Brain microvascular endothelial cell (primary cell): ENCODE measurements at regions not wholly inside any gene's neighbourhood (a gene's known extent, or its start where the extent isn't known, plus 50 kb on each side); places are given as distances from the start of the nearest gene placed in this dataset.
"Not testable (repeated sequence)": the region's sequence is repeated elsewhere in the genome, so short reads cannot be mapped to it uniquely, and the experiment has no call there.

ENCODE experiments used
- DNase-seq: peaks from one replicate; pipeline ENCODE4 v3.0.0-alpha.2; 2020
- H3K27ac ChIP-seq: fragments of 250-450 bp; sonication (Bioruptor Pico); 2 replicates; pipeline ENCODE4 v1.5.1; 2020; ENCODE audit warnings: mild to moderate bottlenecking, moderate library complexity
- H3K27me3 ChIP-seq: fragments of 250-450 bp; sonication (Bioruptor Pico); replicated peaks from 2 replicates; pipeline ENCODE4 v1.5.1; 2020; ENCODE audit warnings: mild to moderate bottlenecking
- H3K36me3 ChIP-seq: fragments of 250-450 bp; sonication (Bioruptor Pico); replicated peaks from 2 replicates; pipeline ENCODE4 v1.5.1; 2020; ENCODE audit warnings: mild to moderate bottlenecking
- H3K4me3 ChIP-seq: 2 replicates; pipeline ENCODE4 v1.5.1; 2011; ENCODE audit warnings: low read depth, mild to moderate bottlenecking, control low read depth, low read length, moderate library complexity
- CTCF ChIP-seq: IDR thresholded peaks from 2 replicates; pipeline ENCODE4 v1.5.1; 2011; ENCODE audit warnings: low read depth, mild to moderate bottlenecking, moderate library complexity, low read length, control low read depth, inconsistent platforms; ENCODE audit errors: missing control alignments
- in situ Hi-C: cut with HindIII; loops from 2 replicates; pipeline ENCODE4 v1.10.0; 2017; ENCODE audit warnings: low sequenced_read_pairs, low pct_ligation_motif_present

- TF ChIP-seq CTCF, result peak; percentile 47
Measured at GRCh38 chr11:115613986-115614632, 109.9 kb upstream of the CADM1 start.

GRCh38 chr11:115613004-115613403 is 108.8 kb upstream of the CADM1 start:
- TF ChIP-seq CTCF, result no peak
- no peak overlapping the region for H3K27ac ChIP-seq
- in situ Hi-C loops, result no loop called here

More at GRCh38 chr11:115613986-115614632, 109.9 kb upstream of the CADM1 start:
- peak; percentile 53 for DNase-seq
- Histone ChIP-seq H3K27me3 (no peaks in the 10 kb centered on the region), H3K36me3 (no peaks in the 10 kb centered on the region), H3K27ac (no peak overlapping the region), H3K4me3 (no peak overlapping the region)
- in situ Hi-C loops, result no loop called here

GRCh38 chr11:115612046-115612730 is 108.0 kb upstream of the CADM1 start:
- Histone ChIP-seq H3K27ac (no peak overlapping the region), H3K4me3 (no peak overlapping the region), H3K36me3 (no peaks in the 10 kb centered on the region), H3K27me3 (no peaks in the 10 kb centered on the region)
- in situ Hi-C loops, result no loop called here
- DNase-seq, result no peak
- TF ChIP-seq CTCF, result no peak

More at GRCh38 chr11:115613004-115613403, 108.8 kb upstream of the CADM1 start:
- no peaks in the 10 kb centered on the region for H3K36me3 ChIP-seq
- H3K27me3 ChIP-seq, result no peaks in the 10 kb centered on the region
- H3K4me3 ChIP-seq, result no peak overlapping the region
- DNase-seq, result no peak

- H3K27ac ChIP-seq, result no peak overlapping the region
- H3K4me3 ChIP-seq, result no peak overlapping the region
- in situ Hi-C loops, result no loop called here
- DNase-seq, result no peak
- no peak for TF ChIP-seq CTCF
- H3K27me3 ChIP-seq, result no peaks in the 10 kb centered on the region
- H3K36me3 ChIP-seq, result no peaks in the 10 kb centered on the region
Measured at GRCh38 chr11:115611343-115611742, 107.1 kb upstream of the CADM1 start.

GRCh38 chr11:115610908-115611307 is 106.7 kb upstream of the CADM1 start:
- no peaks in the 10 kb centered on the region for H3K27me3 ChIP-seq
- no peak for DNase-seq

GRCh38 chr11:115610234-115610633 is 106.0 kb upstream of the CADM1 start:
- in situ Hi-C loops, result not testable (repeated sequence)

More at GRCh38 chr11:115610908-115611307, 106.7 kb upstream of the CADM1 start:
- Histone ChIP-seq H3K36me3 (no peaks in the 10 kb centered on the region), H3K27ac (no peak overlapping the region), H3K4me3 (no peak overlapping the region)
- in situ Hi-C loops, result no loop called here
- no peak for TF ChIP-seq CTCF

More at GRCh38 chr11:115610234-115610633, 106.0 kb upstream of the CADM1 start:
- not testable (repeated sequence) for H3K4me3 ChIP-seq, H3K36me3 ChIP-seq, H3K27ac ChIP-seq, DNase-seq, H3K27me3 ChIP-seq
